22Rv1 (cell line): ENCODE measurements at regions not wholly inside any gene's neighbourhood (a gene's known extent, or its start where the extent isn't known, plus 50 kb on each side); places are given as distances from the start of the nearest gene placed in this dataset.

Experiments
- H3K27ac ChIP-seq: fragments of 450-650 bp; 2 replicates; pipeline ENCODE4 v1.5.1; 2017
- ZFX ChIP-seq: fragments of 450-650 bp; IDR thresholded peaks from 2 replicates; pipeline ENCODE4 v1.6.1; 2017; ENCODE audit warnings: antibody characterized with exemption, borderline replicate concordance
- TF ChIP-seq, protein P1 (sequence below): fragments of 450-650 bp; IDR thresholded peaks from 2 replicates; pipeline ENCODE4 v1.5.1; 2017; ENCODE audit warnings: mild to moderate bottlenecking

DNA sequence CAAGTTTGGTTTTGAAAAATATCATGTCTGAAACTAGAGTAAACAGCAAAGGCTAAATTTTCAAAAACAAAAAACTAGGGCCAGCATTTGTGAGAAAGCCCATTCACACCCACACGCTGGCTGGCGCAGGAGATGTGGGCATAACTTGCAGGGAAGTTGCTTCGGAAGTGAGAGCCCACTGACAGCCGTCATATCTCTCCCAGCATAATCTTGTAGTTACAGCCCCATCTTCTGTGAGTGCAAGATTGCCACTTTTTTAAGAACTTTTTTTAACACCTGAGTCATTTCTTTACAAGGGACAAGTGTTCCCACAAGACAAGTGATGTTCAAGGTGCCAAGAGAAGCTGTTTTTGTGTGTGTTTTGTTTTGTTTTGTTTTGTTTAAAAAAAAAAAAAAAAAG, 212.5 kb upstream of the CNR1 start:
- no peak overlapping the region for H3K27ac ChIP-seq
- TF ChIP-seq, protein P1, sequence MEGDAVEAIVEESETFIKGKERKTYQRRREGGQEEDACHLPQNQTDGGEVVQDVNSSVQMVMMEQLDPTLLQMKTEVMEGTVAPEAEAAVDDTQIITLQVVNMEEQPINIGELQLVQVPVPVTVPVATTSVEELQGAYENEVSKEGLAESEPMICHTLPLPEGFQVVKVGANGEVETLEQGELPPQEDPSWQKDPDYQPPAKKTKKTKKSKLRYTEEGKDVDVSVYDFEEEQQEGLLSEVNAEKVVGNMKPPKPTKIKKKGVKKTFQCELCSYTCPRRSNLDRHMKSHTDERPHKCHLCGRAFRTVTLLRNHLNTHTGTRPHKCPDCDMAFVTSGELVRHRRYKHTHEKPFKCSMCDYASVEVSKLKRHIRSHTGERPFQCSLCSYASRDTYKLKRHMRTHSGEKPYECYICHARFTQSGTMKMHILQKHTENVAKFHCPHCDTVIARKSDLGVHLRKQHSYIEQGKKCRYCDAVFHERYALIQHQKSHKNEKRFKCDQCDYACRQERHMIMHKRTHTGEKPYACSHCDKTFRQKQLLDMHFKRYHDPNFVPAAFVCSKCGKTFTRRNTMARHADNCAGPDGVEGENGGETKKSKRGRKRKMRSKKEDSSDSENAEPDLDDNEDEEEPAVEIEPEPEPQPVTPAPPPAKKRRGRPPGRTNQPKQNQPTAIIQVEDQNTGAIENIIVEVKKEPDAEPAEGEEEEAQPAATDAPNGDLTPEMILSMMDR = no peak
- TF ChIP-seq ZFX = no peak

DNA sequence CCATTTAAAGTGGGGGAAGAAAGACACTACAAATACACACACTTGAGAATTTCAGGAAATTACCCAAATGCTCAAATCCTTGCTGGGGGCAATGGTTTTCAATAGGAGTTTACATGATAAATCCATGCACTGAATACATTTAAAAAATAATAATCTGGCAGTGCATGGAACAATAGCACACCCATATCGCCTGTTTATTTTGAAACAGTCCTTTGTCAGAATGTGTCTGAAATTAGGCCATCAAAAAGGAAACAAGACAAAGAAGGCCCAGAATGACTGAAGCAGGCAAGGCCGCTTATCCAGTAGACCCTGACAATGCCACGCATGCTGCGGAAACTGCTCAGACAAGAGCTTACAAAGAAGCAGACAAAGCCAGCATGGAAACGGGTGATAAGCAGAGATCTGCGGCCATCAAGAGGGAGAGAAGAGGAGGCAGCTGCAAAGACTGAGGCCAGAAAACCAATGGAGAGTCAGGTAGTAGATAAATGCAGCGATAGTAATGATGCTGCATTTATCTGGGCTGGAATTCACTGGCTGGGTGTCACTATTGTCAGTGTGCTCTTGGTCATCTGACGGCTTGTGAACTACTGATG, 211.9 kb upstream of the CNR1 start:
- H3K27ac ChIP-seq = no peak overlapping the region
- TF ChIP-seq, protein P1 = no peak
- no peak for TF ChIP-seq ZFX

DNA sequence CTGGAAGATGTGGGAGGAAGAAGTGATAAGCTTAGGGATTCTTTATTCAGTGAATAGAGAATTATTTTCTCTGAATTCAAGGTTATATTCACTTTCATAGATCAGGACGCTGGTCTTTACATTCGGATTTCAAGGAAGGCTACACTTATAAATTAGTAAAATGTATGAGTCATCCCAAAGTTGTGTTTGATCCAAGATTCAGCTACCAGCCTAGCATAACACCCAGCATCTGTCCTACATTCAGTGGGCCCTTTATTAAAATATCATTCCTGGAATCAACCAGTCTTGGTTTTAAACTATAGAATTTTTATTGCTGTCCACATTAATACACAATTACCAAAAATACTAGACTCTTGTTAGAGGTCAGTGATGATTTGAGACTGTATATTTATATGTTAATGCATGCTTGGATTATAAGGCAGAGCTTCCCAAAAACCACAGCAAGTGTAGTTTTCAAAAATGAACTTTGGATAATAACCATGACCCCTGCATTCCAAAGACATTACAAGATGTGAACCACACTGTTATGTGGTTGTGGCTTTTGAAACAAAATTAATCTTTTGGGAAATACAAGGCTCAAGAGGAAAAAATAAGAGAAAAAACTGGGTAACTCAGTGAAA, 210.7 kb upstream of the CNR1 start:
- TF ChIP-seq ZFX = no peak
- TF ChIP-seq, protein P1 = no peak
- no peak overlapping the region for H3K27ac ChIP-seq

DNA sequence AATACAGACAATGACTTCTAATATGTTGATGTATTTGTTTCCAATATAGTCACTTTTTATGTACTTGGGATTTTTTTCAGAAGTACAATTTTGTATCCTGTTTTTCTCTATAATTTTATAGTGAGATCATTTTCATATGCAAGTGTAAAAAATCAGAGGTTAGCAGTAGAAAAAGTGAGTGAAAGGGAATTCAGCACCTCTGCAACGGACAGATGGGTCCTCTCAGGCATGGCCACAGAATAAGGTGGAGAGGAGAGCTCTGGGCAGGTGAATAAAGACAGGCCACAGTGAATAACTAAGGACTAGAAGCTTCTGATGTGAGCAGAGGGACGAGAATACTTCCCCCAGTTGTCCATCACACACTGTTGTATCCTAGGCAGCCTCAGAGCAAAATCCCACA, 210.1 kb upstream of the CNR1 start:
- H3K27ac ChIP-seq = no peak overlapping the region
- TF ChIP-seq ZFX = no peak
- TF ChIP-seq, protein P1 = no peak

DNA sequence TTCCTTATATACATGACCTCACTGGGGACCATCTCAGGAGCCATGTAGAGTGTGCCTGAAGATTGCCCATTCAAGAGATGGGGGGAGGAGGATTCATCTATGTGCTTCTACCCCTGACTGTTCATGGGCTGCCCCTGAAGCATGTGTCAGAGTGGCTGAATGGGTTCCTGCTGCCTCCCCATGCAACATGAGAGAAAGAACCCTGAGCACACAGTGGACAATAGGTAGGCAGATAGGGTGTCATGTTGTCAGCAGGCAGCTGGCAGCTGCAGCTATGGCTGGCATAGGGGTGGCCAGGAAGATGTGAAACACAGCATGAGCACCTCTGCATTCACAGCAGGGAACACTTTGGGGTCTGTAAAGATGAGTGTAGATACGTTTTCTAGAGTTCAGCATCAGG, 208.4 kb upstream of the CNR1 start:
- TF ChIP-seq, protein P1 = no peak
- no peak for TF ChIP-seq ZFX
- no peak overlapping the region for H3K27ac ChIP-seq

DNA sequence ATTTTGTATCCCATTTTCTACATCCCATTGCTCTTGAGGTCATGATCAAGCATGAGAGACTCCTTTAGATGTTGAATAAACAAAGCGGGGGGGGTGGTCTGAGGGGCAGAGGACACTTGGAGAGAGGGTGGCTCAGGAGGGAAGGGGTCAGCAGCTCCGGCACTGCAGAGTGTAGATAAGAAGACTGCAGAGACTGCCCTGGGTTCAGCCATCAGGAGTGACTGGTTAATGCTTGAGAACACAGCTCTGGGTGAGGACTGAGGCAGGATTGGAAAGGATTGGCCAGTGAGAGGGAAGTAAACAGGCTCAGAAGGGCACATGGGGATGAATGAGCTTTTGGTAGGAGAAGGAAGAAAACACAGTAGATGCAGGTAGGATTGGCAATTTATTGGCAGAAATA, 205.3 kb upstream of the CNR1 start:
- TF ChIP-seq, protein P1 = no peak
- TF ChIP-seq ZFX = no peak
- H3K27ac ChIP-seq = no peak overlapping the region

DNA sequence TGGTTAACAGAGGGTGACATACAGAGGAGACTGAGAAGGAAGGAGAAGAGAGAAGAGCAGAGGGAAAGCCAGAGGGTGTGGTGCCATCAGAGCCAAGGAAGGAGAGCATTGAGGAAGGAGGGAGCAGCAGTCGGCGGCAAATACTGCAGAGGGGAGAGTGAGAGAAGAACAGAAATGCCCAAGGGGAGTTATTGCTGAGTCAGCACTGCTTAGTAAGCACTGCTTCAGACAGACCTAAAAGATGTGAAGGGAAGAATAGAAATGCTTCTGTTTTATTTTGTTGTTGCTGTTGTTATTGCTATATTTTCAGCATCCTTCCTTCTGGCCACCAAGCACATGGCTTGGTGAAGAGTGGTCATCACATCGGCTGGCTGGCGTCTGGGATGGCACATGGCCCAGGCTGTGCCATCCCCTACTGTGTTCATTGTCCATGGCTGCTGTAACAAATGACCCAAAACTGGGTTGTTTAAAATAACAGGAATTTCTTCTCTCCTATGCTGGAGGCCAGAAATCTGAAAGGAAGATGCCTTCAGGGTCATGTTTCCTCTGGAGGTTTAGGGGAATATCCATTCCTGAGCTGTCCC, 204.1 kb upstream of the CNR1 start:
- TF ChIP-seq, protein P1 = no peak
- TF ChIP-seq ZFX = no peak
- no peak overlapping the region for H3K27ac ChIP-seq
